SK-N-SH (cell line): ENCODE measurements at regions not wholly inside any gene's neighbourhood (a gene's known extent, or its start where the extent isn't known, plus 50 kb on each side); places are given as distances from the start of the nearest gene placed in this dataset.

Experiments used
- CTCF ChIA-PET: fragments of 300-600, 350-600 bp; formaldehyde crosslinking; extraction: SDS; loops from one replicate; lab custom pipeline; 2021; lab: Yijun Ruan, JAX
- POLR2A ChIA-PET: fragments of 350-600 bp; sonication (Branson Sonifier 250); formaldehyde crosslinking; extraction: SDS; loops from one replicate; lab custom pipeline; 2020; ENCODE audit warnings: antibody characterized with exemption, inconsistent platforms; lab: Yijun Ruan, JAX
- DNase-seq: peaks from one replicate; pipeline ENCODE4 v3.0.0; 2012
- H2AFZ ChIP-seq: fragments of 200-600 bp; sonication (generic); 2 replicates; pipeline ENCODE4 v1.8.1; 2016; ENCODE audit warnings: antibody characterized with exemption, mild to moderate bottlenecking, low read depth
- H3F3A ChIP-seq: fragments of 200-600 bp; sonication (generic); replicated peaks from 2 replicates; pipeline ENCODE3; 2016; ENCODE audit warnings: antibody characterized with exemption, mild to moderate bottlenecking; ENCODE audit not compliant: insufficient read depth
- H3K27ac ChIP-seq, 2 experiments: fragments of 200-500 bp in 1 of 2; fragments of 200-600 bp in 1 of 2; sonication (Bioruptor generic) in 1 of 2; sonication (generic), shearing (Covaris generic) in 1 of 2; 2 replicates each; pipeline versions ENCODE4 v1.5.1 to v1.6.1; 2014 to 2016; ENCODE audit warnings: low read depth in 2 of 2, inconsistent platforms in 1 of 2, low read length in 1 of 2, mild to moderate bottlenecking in 1 of 2, mixed read lengths in 1 of 2
- H3K27me3 ChIP-seq: fragments of 200-600 bp; sonication (generic), shearing (Covaris generic); 2 replicates; pipeline ENCODE4 v1.6.1; 2016; ENCODE audit warnings: mixed run types; ENCODE audit not compliant: insufficient read depth
- H3K36me3 ChIP-seq, 2 experiments: fragments of 200-500 bp in 1 of 2; fragments of 200-600 bp in 1 of 2; sonication (Bioruptor generic) in 1 of 2; sonication (generic) in 1 of 2; replicated peaks in 1 of 2; 2 replicates each; pipeline versions ENCODE3 to v1.5.1; 2014 to 2016; ENCODE audit warnings: low read length in 1 of 2, mild to moderate bottlenecking in 1 of 2; ENCODE audit not compliant: insufficient read depth in 2 of 2, control insufficient read depth in 1 of 2
- H3K4me1 ChIP-seq, 2 experiments: fragments of 200-500 bp in 1 of 2; fragments of 200-600 bp in 1 of 2; sonication (Bioruptor generic) in 1 of 2; sonication (generic), shearing (Covaris generic) in 1 of 2; 2 replicates each; pipeline versions ENCODE4 v1.5.1 to v1.6.1; 2014 to 2016; ENCODE audit warnings: low read depth in 1 of 2, low read length in 1 of 2, mixed run types in 1 of 2; ENCODE audit not compliant: insufficient read depth in 2 of 2, control insufficient read depth in 1 of 2
- H3K4me2 ChIP-seq: fragments of 200-600 bp; sonication (generic), shearing (Covaris generic); 2 replicates; pipeline ENCODE4 v1.6.1; 2017; ENCODE audit warnings: mixed run types
- H3K4me3 ChIP-seq, 2 experiments: fragments of 200-500 bp in 1 of 2; fragments of 200-600 bp in 1 of 2; sonication (Bioruptor generic) in 1 of 2; sonication (generic), shearing (Covaris generic) in 1 of 2; 2 replicates each; pipeline versions ENCODE4 v1.5.1 to v1.8.1; 2014 to 2016; ENCODE audit warnings: low read depth in 2 of 2, inconsistent platforms in 1 of 2, low read length in 1 of 2, mild to moderate bottlenecking in 1 of 2, mixed read lengths in 1 of 2, moderate library complexity in 1 of 2
- H3K79me2 ChIP-seq: fragments of 200-600 bp; sonication (generic); 2 replicates; pipeline ENCODE4 v1.8.1; 2017; ENCODE audit warnings: mild to moderate bottlenecking; ENCODE audit not compliant: insufficient read depth
- H3K9ac ChIP-seq: fragments of 200-600 bp; sonication (generic); 2 replicates; pipeline ENCODE4 v1.6.1; 2017; ENCODE audit warnings: mixed run types
- H3K9me2 ChIP-seq: fragments of 200-600 bp; sonication (generic); 2 replicates; pipeline ENCODE4 v1.6.1; 2017; ENCODE audit warnings: mixed run types
- H3K9me3 ChIP-seq: fragments of 200-600 bp; sonication (generic); 2 replicates; pipeline ENCODE4 v1.6.1; 2017; ENCODE audit warnings: mixed run types, mild to moderate bottlenecking, moderate library complexity
- H4K20me1 ChIP-seq: fragments of 200-600 bp; sonication (generic); 2 replicates; pipeline ENCODE4 v1.6.1; 2017; ENCODE audit warnings: mild to moderate bottlenecking, mixed run types; ENCODE audit not compliant: insufficient read depth
- CTCF ChIP-seq: fragments of 200-600 bp; sonication (generic); IDR thresholded peaks from 2 replicates; pipeline ENCODE4 v1.6.1; 2017; ENCODE audit warnings: antibody characterized with exemption, mild to moderate bottlenecking, moderate library complexity
- ELF1 ChIP-seq: IDR thresholded peaks from 2 replicates; pipeline ENCODE4 v1.4.0; 2012
- EP300 ChIP-seq, 2 experiments: IDR thresholded peaks; 2 replicates each; pipeline versions ENCODE4 v1.4.0 to v1.6.1; 2012; ENCODE audit warnings: borderline replicate concordance in 1 of 2, low read depth in 1 of 2, low read length in 1 of 2
- EZH2phosphoT487 ChIP-seq: fragments of 200-600 bp; sonication (generic); IDR thresholded peaks from 2 replicates; pipeline ENCODE4 v1.6.1; 2017; ENCODE audit warnings: low read depth, mixed run types, mild to moderate bottlenecking, antibody characterized with exemption, moderate library complexity, borderline replicate concordance
- FOSL2 ChIP-seq: IDR thresholded peaks from 2 replicates; pipeline ENCODE4 v1.4.0; 2012; ENCODE audit warnings: low read depth, mild to moderate bottlenecking, moderate library complexity, borderline replicate concordance
- FOXJ3 ChIP-seq: sonication (generic); formaldehyde crosslinking; IDR thresholded peaks from 2 replicates; pipeline ENCODE4 v1.5.1; 2020; ENCODE audit warnings: mild to moderate bottlenecking, missing genetic modification reagents
- FOXM1 ChIP-seq: IDR thresholded peaks from 2 replicates; pipeline ENCODE4 v1.4.0; 2012; ENCODE audit warnings: low read depth, mild to moderate bottlenecking
- GABPA ChIP-seq: IDR thresholded peaks from 2 replicates; pipeline ENCODE4 v1.4.0; 2012; ENCODE audit warnings: low read depth, mild to moderate bottlenecking
- JUND ChIP-seq: IDR thresholded peaks from 2 replicates; pipeline ENCODE4 v1.4.0; 2012
- MEF2A ChIP-seq: IDR thresholded peaks from 2 replicates; pipeline ENCODE4 v1.4.0; 2012; ENCODE audit warnings: low read depth, borderline replicate concordance
- MXI1 ChIP-seq: IDR thresholded peaks from 2 replicates; pipeline ENCODE4 v1.6.1; 2012; ENCODE audit warnings: mild to moderate bottlenecking, low read depth, low read length, improper control_type of control experiment
- PBX3 ChIP-seq: IDR thresholded peaks from 2 replicates; pipeline ENCODE4; 2012
- POLR2AphosphoS5 ChIP-seq: IDR thresholded peaks from 2 replicates; pipeline ENCODE4 v1.6.1; 2012; ENCODE audit warnings: low read depth, low read length
- RCOR1 ChIP-seq: fragments of 150-350 bp; IDR thresholded peaks from 2 replicates; pipeline ENCODE4 v1.6.1; 2017; ENCODE audit warnings: antibody characterized with exemption, low read length
- SIN3A ChIP-seq: IDR thresholded peaks from 2 replicates; pipeline ENCODE4 v1.6.1; 2012; ENCODE audit warnings: low read depth, mild to moderate bottlenecking, low read length, moderate library complexity, borderline replicate concordance
- SMC3 ChIP-seq: IDR thresholded peaks from 2 replicates; pipeline ENCODE4 v1.6.1; 2012; ENCODE audit warnings: low read depth, low read length, improper control_type of control experiment
- TAF1 ChIP-seq: IDR thresholded peaks from 2 replicates; pipeline ENCODE4 v1.6.1; 2012; ENCODE audit warnings: low read depth, mild to moderate bottlenecking, low read length, moderate library complexity, borderline replicate concordance
- TEAD4 ChIP-seq: IDR thresholded peaks from 2 replicates; pipeline ENCODE4 v1.4.0; 2012; ENCODE audit warnings: mild to moderate bottlenecking, borderline replicate concordance; ENCODE audit not compliant: insufficient read depth
- USF2 ChIP-seq: fragments of 150-350 bp; IDR thresholded peaks from 2 replicates; pipeline ENCODE4 v1.6.1; 2017; ENCODE audit warnings: antibody characterized with exemption, low read length, low read depth, borderline replicate concordance
- YY1 ChIP-seq: IDR thresholded peaks from 2 replicates; pipeline ENCODE4 v1.4.0; 2012; ENCODE audit warnings: low read depth, mild to moderate bottlenecking
- WGBS: methylation state at CpG from one replicate; pipeline ENCODE4 v1.1.6; 2017; ENCODE audit warnings: low lambda C conversion rate; 5-methylcytosine and 5-hydroxymethylcytosine counted together

GRCh38 chr11:130641876-130642275 is 193.4 kb downstream of the ADAMTS15 start:
- Histone ChIP-seq H3K36me3 (no peaks in the 10 kb centered on the region), H3K4me3 (no peak overlapping the region), H4K20me1 (no peaks in the 10 kb centered on the region), H2AFZ (no peak overlapping the region), H3F3A (peaks cover 8% of the 10 kb centered on the region), H3K79me2 (no peaks in the 10 kb centered on the region), H3K9ac (no peak overlapping the region), H3K27ac (no peak overlapping the region), H3K4me1 (peaks cover 0 to 22% of the 10 kb centered on the region in 2 experiments; a peak in 2 of 4 replicates), H3K9me3 (no peaks in the 10 kb centered on the region), H3K9me2 (no peaks in the 10 kb centered on the region), H3K27me3 (no peaks in the 10 kb centered on the region), H3K4me2 (no peak overlapping the region)
- no peak for DNase-seq
- TF ChIP-seq USF2 (no peak), FOSL2 (no peak), SIN3A (no peak)
- ChIA-PET POLR2A (no interaction called here), CTCF (no interaction called here)
- WGBS: 83% methylated on average over 3 of the region's 3 CpGs

GRCh38 chr11:130642994-130643393 is 194.5 kb downstream of the ADAMTS15 start:
- no peaks in the 10 kb centered on the region for H3K36me3 ChIP-seq
- H3K27ac ChIP-seq: no peak overlapping the region
- H4K20me1 ChIP-seq: no peaks in the 10 kb centered on the region
- WGBS: 100% methylated on average over 1 of the region's 1 CpG
- no peaks in the 10 kb centered on the region for H3K9me3 ChIP-seq
- peaks cover 9% of the 10 kb centered on the region for H3F3A ChIP-seq
- ChIA-PET CTCF (no interaction called here), POLR2A (no interaction called here)
- TF ChIP-seq SMC3 (no peak), PBX3 (no peak), MEF2A (no peak), FOXM1 (no peak), POLR2AphosphoS5 (no peak), TAF1 (no peak), RCOR1 (no peak), MXI1 (no peak), EZH2phosphoT487 (no peak), GABPA (no peak), YY1 (no peak), ELF1 (no peak), FOXJ3 (CRISPR knock-in tag) (no peak), CTCF (no peak), JUND (no peak), TEAD4 (no peak), EP300 (IDR thresholded peaks at IDR 0.05; ENCODE audit: borderline replicate concordance in 1 of 2, low read depth in 1 of 2, low read length in 1 of 2) (no peak)
- H3K27me3 ChIP-seq: no peaks in the 10 kb centered on the region
- no peak overlapping the region for H3K4me3 ChIP-seq
- no peak overlapping the region for H2AFZ ChIP-seq
- no peaks in the 10 kb centered on the region for H3K9me2 ChIP-seq
- DNase-seq: no peak
- H3K9ac ChIP-seq: no peak overlapping the region
- no peaks in the 10 kb centered on the region for H3K79me2 ChIP-seq
- peaks cover 0 to 16% of the 10 kb centered on the region in 2 experiments; a peak in 2 of 4 replicates for H3K4me1 ChIP-seq
- no peak overlapping the region for H3K4me2 ChIP-seq
